CD4-positive, alpha-beta T cell treated with Interleukin-15 for 1 hour (primary cell): ENCODE measurements at regions not wholly inside any gene's neighbourhood (a gene's known extent, or its start where the extent isn't known, plus 50 kb on each side); places are given as distances from the start of the nearest gene placed in this dataset.

Experiments used
- DNase-seq: peaks from one replicate; pipeline ENCODE4 v3.0.0-alpha.2; 2020

DNA sequence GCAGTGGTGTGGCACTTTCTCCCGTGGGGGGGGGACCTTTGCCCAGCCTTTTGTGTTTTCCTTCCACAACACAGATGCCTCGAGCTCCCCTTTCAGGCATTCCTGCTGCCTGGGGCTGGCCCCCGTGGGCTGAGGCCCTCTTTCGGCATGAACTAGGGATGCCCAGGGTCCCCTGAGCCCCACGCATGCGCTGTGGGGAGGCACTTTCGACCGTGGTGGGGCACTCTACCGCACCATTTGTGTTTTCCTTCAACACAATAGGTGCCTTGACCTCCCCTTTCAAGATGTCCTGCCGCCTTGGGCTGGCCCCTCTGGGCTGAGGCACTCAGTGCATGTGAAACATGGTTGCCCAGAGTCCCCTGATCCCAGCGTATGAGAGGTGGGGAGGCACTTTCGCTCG lies 363.7 kb downstream of the ALG10 start:
- DNase-seq, result no peak

GRCh38 chr12:34386621-34387255 lies 364.4 kb downstream of the ALG10 start:
- no peak for DNase-seq

DNA sequence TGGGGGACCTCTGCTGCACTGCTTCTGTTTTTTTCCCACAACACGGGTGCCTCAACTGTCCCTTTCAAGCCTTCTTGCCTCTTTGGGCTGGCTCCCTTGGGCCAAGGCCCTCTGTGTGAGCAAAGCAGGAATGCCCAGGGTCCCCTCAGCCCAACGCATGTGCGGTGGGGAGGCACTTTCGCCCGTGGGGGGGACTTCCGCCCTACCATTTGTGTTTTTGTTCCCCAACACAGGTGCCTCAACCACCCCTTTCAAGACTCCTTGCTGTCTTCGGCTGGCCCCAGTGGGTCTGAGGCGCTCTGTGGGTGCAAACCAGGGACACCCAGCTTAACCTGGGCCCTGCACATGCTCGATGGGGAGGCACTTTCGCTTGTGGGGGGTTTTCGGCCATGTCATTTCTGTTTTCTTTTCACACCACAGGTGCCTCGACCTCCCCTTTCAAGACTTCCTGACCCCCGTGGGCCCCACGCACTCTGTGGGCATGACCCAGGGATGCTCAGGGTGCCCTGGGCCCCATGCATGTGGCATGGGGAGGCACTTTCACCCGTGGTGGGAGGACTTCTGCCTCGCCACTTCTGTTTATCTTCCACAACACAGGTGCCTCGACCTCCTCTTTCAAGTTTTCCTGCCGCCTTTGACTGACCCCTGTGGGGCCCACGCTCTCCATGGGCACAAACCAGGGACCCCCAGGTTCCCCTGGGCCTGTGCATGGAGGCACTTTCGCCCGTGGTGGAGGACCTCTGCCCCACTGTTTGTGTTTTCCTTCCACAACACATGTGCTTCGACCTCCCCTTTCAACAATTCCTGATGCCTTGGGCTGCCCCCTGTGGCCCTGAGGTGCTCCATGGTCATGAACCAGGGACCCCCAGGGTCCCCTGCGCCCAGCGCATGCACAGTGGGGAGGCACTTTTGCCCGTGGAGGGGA lies 365.7 kb downstream of the ALG10 start:
- no peak for DNase-seq

DNA sequence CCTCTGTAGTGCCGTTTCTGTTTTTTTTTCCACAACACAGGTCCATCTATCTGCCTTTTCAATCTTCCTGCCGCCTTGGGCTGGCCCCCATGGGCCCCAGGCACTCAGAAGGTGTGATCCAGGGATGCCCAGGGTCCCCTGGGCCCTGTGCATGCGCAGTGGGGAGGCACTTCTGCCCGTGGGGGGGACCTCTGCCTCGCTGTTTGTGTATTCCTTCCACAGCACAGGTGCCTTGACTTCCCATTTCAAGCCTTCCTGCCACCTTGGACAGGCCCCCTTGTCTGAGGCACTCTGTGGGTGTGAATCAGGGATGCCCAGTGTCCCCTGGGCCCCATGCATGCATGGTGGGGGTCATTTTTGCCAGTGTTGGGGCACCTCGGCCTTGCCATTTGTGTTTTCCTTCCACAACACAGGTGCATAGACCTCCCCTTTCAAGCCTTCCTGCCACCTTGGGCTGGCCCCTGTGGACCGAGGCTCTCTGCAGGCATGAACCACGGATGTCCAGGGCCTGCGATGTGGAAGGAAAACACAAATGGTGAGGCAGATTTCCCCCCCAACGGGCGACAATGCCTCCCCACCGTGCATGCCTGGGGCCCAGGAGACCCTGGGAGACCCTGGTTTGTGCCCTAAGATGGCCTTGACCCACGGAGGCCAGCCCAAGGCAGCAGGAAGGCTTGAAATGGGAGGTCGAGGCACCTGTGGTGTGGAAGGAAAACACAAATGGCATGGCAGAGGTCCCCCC lies 366.5 kb downstream of the ALG10 start:
- DNase-seq, result no peak

GRCh38 chr12:34389378-34390170 lies 367.3 kb downstream of the ALG10 start:
- DNase-seq, result peak; percentile 10

- DNase-seq, result peak; percentile 11
These were observed 368.0 kb downstream of the ALG10 start for GRCh38 chr12:34390171-34390841.

- DNase-seq, result peak; percentile 9
These were observed 368.8 kb downstream of the ALG10 start for GRCh38 chr12:34390846-34391700.

- peak; percentile 13 for DNase-seq
These were observed 369.7 kb downstream of the ALG10 start for GRCh38 chr12:34391771-34392581.

DNA sequence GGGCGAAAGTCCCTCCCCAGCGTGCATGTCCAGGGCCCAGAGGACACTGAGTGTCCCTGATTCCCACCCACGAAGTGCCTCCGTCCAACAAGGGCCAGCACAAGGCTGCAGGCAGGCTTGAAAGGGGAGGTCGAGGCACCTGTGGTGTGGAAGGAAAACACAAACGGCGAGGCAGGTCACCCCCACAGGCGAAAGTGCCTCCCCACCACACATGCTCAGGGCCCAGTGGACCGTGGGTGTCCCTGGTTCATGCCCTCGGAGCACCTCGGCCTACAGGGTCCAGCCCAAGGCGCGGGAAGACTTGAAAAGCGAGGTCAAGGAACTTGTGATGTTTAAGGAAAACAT lies 370.4 kb downstream of the ALG10 start:
- DNase-seq, result peak; percentile 3

DNA sequence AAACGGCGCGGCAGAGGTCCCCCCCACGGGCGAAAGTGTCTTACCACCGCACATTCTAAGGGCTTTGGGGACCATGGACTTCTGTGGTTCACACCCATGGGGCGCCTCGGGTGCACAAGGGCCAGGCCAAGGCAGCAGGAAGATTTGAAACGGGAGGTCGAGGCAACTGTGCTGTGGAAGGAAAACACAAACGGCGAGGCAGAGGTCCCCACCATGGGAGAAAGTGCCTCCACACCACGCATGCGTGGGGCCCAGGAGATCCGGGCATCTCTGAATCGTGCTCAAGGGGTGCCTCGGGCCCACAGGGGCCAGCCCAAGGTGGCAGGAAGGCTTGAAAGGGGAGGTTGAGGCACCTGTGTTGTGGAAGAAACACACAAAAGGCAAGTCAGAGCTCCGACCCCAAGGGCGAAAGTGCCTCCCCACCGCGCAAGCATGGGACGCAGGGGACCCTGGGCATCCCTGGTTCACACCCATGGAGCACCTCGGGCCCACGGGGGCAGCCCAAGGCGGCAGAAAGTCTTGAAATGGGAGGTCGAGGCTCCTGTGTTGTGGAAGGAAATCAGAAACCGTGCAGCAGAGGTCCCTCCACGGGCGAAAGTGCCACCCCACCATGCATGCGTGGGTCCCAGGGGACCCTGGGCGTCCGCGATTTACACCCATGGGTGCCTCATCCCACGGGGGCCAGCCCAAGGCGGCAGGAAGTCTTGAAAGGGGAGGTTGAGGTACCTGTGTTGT lies 371.0 kb downstream of the ALG10 start:
- peak; percentile 8 for DNase-seq

DNA sequence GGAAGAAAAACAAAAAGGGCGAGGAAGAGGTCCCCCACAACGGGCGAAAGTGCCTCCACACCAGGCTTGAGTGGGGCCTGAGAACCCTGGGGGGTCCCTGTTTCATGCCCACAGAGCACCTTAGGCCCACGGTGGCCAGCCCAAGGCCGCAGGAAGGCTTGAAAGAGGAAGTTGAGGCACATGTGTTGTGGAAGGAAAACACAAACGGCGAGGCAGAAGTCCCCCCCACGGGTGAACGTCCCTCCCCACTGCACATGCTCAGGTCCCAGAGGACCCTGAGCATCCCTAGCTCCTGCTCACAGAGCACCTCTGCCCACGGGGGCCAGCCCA lies 371.5 kb downstream of the ALG10 start:
- peak; percentile 2 for DNase-seq

GRCh38 chr12:34394211-34395055 lies 372.1 kb downstream of the ALG10 start:
- peak; percentile 7 for DNase-seq

DNA sequence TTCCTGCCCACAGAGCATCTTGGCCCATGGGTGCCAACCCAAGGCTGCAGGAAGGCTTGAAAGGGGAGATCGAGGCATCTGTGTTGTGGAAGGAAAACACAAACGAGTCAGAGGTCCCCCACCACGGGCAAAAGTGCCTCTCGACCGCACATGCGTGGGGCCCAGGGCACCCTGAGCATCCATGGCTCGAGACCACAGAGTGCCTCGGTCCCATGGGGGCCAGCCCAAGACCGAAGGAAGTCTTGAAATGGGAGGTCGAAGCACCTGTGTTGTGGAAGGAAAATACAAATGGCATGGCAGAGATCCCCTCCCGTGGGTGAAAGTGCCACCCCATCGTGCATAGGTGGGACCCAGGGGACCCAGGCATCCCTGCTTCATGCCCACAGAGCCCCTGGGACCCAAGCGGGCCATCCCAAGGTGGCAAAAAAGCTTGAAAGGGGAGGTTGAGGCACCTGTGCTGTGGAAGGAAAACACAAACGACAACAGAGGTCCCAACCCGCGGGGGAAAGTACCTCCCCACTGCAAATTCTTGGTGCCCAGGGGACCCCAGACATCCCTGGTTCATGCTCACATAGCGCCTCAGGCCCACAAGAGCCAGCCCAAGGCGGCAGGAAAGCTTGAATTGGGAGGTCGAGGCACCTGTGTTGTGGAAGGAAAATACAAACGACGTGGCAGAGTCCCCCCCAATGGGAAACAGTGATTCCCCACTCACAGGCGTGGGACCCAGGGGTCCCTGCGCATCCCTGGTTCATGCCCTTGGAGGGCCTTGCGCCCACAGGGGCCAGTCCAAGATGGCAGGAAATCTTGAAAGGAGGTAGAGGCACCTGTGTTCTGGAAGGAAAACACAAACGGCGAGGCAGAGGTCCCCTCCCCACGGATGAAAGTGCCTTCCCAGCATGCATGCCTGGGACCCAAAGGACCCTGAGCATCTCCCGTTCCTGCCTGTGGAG lies 373.0 kb downstream of the ALG10 start:
- peak; percentile 13 for DNase-seq

DNA sequence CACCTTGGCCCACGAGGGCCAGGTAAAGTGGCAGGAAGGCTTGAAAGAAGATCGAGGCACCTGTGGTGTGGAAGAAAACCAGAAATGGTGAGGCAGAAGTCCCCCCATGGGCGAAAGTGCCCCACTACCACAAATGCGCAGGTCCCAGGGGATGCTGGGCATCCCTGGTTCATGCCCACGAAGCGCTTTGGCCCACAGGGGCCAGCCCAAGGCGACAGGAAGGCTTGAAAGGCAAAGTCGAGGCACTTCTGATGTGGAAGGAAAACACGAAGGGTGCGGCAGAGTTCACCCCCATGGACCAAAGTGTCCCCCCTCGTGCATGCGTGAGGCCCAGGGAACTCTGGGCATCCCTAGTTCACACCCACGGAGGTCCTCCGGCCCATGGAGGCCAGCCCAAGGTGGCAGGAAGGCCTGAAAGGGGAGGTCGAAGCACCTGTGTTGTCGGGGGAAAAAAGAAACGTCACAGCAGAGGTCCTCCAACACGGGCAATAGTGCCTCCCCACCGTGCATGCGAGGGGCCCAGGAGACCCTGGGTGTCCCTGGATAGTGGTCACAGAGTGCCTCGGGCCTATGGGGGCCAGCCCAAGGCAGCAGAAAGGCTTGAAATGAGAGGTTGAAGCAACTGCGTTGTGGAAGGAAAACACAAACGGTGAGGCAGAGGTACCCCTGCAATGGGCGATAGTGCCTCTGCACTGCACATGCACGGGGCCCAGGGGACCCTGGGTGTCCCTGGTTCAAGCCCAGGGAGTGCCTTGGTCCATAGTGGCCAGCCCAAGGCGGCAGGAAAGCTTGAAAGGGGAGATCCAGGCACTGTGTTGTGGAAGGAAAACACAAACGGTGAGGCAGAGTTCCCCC lies 373.9 kb downstream of the ALG10 start:
- DNase-seq, result peak; percentile 13

GRCh38 chr12:34396861-34397590 lies 374.7 kb downstream of the ALG10 start:
- DNase-seq, result peak; percentile 13
